NCI-H345 treated with DMSO at 0.1 percent for 48 hours (cell line): ENCODE measurements at regions not wholly inside any gene's neighbourhood (a gene's known extent, or its start where the extent isn't known, plus 50 kb on each side); places are given as distances from the start of the nearest gene placed in this dataset.
"Not testable (repeated sequence)": the region's sequence is repeated elsewhere in the genome, so short reads cannot be mapped to it uniquely, and the experiment has no call there.

ENCODE experiments used
- DNase-seq: peaks from one replicate; lab custom pipeline; 2025; ENCODE audit not compliant: unreplicated experiment; lab: John Stamatoyannopoulos, UW

GRCh38 chr7:66456431-66456830, 172.2 kb upstream of the KCTD7 start:
- not testable (repeated sequence) for DNase-seq

DNA sequence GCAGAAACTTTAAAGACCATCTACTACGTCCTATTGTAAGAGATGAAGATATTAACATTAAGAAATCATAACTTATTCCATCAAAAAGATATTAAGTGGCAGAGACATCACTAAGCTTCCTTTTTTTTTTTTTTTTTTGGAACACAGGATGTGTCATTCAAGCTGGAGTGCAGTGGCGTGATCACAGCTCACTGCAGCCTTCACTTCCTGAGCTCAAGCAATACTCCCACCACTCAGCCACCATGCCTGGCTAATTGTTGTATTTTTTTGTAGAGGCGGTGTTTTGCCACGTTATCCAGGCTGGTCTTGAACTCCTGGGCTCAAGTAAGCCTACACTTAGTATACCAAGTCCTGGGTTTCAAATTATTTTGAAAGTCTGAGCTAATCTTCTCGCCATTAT, 169.7 kb upstream of the KCTD7 start:
- DNase-seq = not testable (repeated sequence)

- DNase-seq = not testable (repeated sequence)
These were observed 168.8 kb upstream of the KCTD7 start for GRCh38 chr7:66459783-66460413.

DNA sequence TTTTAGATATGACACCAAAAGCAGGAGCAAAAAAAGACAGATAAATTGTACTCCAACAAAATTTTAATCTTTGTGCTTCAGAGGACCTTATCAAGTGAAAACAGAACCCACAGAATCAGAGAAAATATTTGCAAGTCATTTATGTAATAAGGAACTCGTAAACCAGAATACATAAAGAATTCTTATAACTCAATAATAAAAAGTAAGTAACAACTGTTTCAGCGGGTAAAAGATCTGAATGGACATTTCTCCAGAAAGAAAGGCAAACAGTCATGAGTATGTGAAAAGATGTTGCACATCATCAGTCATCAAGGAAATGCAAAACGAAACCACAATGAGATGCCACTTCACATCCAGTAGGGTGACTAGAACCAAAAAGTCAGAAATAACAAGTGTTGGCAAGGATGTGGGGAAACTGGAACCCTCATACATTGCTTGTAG, 167.7 kb upstream of the KCTD7 start:
- DNase-seq = no peak

- DNase-seq = not testable (repeated sequence)
These were observed 167.3 kb upstream of the KCTD7 start for GRCh38 chr7:66461397-66461796.

DNA sequence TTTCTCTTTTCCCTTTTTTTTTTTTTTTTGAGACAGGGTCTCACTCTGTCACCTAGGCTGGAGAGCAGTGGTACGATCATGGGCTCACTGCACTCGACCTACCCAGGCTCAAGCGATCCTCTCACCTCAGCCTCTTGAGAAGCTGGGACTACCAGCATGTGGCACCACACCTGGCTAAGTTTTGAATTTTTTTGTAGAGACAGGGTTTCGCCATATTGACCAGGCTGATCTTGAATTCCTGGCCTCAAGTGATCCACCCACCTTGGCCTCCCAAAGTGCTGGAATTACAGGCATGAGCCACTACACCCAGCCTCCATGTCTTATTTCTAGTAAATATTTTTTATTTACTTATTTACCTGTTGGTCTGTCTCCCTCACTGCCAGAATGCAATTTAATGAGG, 165.8 kb upstream of the KCTD7 start:
- not testable (repeated sequence) for DNase-seq

- DNase-seq = no peak
These were observed 164.6 kb upstream of the KCTD7 start for GRCh38 chr7:66464059-66464458.

DNA sequence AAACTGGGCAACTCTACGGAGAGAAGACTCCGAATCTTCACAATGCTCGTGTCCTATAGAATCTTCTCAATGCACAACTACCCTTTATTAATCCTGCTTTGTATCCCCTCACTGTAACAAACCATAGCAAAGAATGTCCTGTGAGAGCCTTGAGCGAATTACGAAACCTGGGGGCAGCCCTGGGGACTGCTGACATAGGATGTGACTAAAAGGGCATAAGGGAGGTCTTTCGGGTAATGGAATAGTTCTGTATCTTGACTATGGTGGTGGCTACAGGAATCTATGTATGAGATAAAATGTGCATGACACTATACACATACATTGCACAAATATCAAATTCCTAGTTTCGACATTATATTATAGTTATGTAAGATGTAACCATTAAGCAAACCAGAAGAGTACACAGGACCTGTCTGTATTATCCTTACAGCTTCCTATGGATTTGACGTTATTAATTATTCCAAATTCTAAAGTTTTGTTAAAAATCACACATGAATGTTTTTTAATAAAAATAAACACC, 162.5 kb upstream of the KCTD7 start:
- no peak for DNase-seq

- no peak for DNase-seq
These were observed 160.8 kb upstream of the KCTD7 start for GRCh38 chr7:66467887-66468286.

DNA sequence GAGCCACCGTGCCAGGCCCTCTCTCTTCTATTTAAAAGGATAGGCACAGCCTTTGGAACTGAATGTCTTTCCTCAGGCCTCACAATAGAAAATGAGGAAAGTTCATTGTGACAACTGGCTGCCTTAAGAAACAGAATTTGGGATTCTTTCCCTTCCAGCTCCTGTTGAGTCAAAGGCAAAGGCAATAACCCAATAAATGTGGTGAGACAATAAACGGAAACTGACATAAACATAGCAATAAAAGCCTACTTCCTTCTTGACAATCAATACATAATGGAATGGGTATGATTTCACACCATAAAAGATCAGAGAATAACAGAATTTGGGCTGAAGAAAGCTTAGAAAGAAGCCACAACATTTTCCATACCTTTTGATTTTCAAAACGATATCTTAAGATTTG, 155.6 kb upstream of the KCTD7 start:
- not testable (repeated sequence) for DNase-seq

GRCh38 chr7:66474441-66474840, 154.2 kb upstream of the KCTD7 start:
- DNase-seq = no peak

DNA sequence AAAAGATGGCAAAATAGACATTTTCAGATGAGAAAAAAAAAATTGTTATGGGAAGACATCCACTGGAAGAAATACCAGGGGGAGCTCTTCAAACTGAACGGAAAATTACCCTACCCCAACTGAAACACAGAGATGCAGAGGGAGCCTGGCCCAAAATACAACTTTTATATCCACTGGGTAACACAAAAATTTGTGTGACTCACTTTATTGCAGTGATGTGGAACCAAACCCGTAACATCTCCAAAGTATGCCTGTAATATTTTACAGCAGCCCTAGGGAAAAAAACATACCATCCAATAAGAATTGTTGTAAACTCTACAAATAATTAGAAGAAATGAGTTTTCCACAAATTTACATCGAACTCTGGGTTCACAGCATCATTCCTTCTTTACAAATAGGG, 152.6 kb upstream of the KCTD7 start:
- DNase-seq = not testable (repeated sequence)

DNA sequence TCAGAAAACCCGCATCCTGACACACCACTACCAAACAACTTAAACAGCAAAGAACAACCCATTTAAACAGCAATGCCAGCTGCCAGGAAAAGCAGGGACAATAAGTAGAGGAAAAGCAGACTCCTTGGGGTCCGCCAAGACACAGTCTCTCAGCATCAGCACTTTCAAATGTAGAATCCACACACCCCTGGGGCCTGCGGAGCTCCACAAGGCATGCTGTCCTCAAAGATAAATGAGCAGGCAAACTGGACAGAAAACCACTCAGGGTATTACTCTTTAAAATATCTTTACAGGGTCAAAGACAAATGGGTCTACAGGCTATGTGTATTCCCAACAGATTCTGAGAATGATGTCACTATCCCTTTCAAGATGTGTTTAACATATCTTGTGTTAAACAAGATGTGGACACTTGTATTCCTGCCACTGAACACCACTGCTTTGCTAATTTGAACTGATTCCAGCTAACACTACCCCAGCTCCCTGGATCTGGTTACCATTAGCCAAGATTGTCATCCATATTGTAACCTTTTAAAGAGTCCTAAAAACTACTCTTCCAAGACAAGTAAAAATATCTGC, 150.8 kb upstream of the KCTD7 start:
- not testable (repeated sequence) for DNase-seq

- DNase-seq = not testable (repeated sequence)
These were observed 147.5 kb upstream of the KCTD7 start for GRCh38 chr7:66481229-66481628.

GRCh38 chr7:66489065-66489464, 139.6 kb upstream of the KCTD7 start:
- not testable (repeated sequence) for DNase-seq

DNA sequence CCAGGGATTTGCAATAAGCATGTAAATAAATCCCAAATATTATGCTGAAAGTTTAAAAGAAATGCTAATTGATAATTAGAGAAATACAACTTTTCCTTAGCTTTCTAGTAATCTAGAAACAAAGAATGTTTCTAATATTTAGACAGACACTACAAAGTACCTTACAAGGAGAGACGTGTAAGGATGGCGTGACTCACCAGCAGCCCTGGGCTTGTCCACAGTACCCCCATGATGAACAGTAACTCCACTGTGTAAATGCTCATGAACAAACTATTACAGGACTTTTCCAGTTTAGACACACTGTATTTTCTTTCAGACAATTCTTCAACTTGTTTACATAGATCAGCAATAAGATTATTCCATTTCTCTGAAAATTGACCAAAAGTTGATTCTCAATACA, 138.9 kb upstream of the KCTD7 start:
- DNase-seq = not testable (repeated sequence)

DNA sequence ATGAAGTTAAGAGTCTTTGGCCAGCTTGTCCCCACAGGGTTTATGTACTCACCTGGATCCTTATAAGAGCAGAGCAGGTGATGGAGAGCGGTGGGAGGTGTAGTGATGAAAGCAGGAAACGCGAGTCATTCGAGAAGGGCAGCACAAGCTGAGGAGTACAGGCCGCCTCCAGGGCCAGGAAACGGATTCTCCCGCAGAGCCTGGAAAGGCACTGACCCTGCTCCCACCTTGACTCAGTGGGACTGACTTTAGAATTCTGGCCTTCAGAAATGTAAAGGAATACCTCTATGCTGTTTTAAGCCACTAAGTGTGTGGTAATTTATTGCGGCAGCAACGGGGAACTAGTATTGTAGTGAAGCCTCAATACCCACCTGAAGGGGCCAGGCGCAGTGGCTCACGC, 137.7 kb upstream of the KCTD7 start:
- not testable (repeated sequence) for DNase-seq

DNA sequence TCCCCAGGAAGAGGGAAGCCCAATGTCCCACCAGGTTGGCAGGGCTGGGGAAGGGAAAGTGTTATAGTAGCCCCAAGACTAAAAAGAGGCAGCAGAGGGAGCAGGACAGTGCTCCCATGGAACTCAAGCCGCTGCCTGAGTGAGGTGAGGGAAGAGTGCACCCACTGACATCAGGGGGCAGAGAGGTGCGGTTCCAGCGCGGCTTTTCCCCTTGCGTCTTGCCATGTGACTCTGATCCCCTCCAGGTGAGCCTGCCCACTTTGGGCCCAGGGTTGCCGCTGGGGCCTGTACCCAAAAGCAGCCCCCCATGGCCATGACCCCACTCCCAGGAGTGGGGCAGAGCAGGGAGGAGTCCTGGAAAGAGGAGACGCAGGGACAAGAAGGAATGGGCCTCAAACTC, 136.3 kb upstream of the KCTD7 start:
- not testable (repeated sequence) for DNase-seq

- DNase-seq = peak; percentile 94
These were observed 135.2 kb upstream of the KCTD7 start for GRCh38 chr7:66493235-66494205.

- DNase-seq = no peak
These were observed 131.3 kb upstream of the KCTD7 start for GRCh38 chr7:66497346-66497745.

DNA sequence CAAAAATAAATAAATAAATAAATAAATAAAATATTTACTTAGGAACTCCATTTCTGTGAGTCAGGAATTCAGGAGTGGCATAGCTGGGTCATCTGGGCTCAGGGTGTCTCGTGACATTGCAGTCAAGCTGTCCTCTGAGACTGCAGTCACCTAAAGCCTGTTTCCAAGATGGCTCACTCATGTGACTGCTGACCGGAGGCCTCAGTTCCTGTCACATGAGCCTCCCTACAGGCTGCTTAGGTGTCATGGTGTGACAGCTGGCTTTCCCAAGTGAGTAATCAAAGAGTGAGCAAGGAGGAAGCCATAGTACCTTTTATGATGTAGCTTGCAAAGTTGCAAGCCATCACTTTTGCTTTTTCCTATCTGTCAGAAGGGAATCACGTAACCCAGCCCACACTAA, 128.6 kb upstream of the KCTD7 start:
- DNase-seq = no peak
